ENCODE measurements at regions not wholly inside any gene's neighbourhood (a gene's known extent, or its start where the extent isn't known, plus 50 kb on each side); places are given as distances from the start of the nearest gene placed in this dataset.

GRCh38 chr6:22099231-22099630 lies 197.6 kb downstream of the PRL start:
- TF ChIP-seq, protein P1, sequence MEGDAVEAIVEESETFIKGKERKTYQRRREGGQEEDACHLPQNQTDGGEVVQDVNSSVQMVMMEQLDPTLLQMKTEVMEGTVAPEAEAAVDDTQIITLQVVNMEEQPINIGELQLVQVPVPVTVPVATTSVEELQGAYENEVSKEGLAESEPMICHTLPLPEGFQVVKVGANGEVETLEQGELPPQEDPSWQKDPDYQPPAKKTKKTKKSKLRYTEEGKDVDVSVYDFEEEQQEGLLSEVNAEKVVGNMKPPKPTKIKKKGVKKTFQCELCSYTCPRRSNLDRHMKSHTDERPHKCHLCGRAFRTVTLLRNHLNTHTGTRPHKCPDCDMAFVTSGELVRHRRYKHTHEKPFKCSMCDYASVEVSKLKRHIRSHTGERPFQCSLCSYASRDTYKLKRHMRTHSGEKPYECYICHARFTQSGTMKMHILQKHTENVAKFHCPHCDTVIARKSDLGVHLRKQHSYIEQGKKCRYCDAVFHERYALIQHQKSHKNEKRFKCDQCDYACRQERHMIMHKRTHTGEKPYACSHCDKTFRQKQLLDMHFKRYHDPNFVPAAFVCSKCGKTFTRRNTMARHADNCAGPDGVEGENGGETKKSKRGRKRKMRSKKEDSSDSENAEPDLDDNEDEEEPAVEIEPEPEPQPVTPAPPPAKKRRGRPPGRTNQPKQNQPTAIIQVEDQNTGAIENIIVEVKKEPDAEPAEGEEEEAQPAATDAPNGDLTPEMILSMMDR (IDR thresholded peaks at IDR 0.05; ENCODE audit: low read length), result no peak
- TF ChIP-seq EZH2 (IDR thresholded peaks at IDR 0.05; ENCODE audit: borderline replicate concordance, low read length), result no peak

Data from OCI-LY1 (cell line).